ENCODE measurements at regions not wholly inside any gene's neighbourhood (a gene's known extent, or its start where the extent isn't known, plus 50 kb on each side); places are given as distances from the start of the nearest gene placed in this dataset.

GRCh38 chr18:73728657-73729056 lies 419.0 kb downstream of the FBXO15 start:
- Histone ChIP-seq H3K27ac (ENCODE audit: low read depth, low read length) (no peak overlapping the region), H3K4me3 (ENCODE audit: low read depth, low read length) (no peak overlapping the region), H3K27me3 (ENCODE audit: control insufficient read depth, insufficient read depth, low read length) (no peaks in the 10 kb centered on the region), H3K9me3 (ENCODE audit: control insufficient read depth, insufficient read depth, low read length) (no peaks in the 10 kb centered on the region)
- DNase-seq (ENCODE audit: low read depth, low spot score) = no peak
- ChIA-PET POLR2A (no interaction called here), CTCF (interaction anchor here (0.6 kb wide), 1 partner anchor 114 kb away, joined by 3 read pairs; no protein-coding TSS in a partner anchor)
- no peak for TF ChIP-seq CTCF (IDR thresholded peaks at IDR 0.05; ENCODE audit: low read depth, low read length)

GRCh38 chr18:73724958-73725357 lies 422.7 kb downstream of the FBXO15 start:
- Histone ChIP-seq H3K27ac (ENCODE audit: low read depth, low read length) (no peak overlapping the region), H3K4me3 (ENCODE audit: low read depth, low read length) (no peak overlapping the region), H3K9me3 (ENCODE audit: control insufficient read depth, insufficient read depth, low read length) (no peaks in the 10 kb centered on the region), H3K27me3 (ENCODE audit: control insufficient read depth, insufficient read depth, low read length) (no peaks in the 10 kb centered on the region)
- ChIA-PET CTCF (interaction anchor here (1.8 kb wide), 1 partner anchor 117 kb away, joined by 3 read pairs; no protein-coding TSS in a partner anchor), POLR2A (interaction anchor here (0.6 kb wide), 1 partner anchor 306 kb away, joined by 5 read pairs; no protein-coding TSS in a partner anchor)
- DNase-seq (ENCODE audit: low read depth, low spot score) = no peak
- no peak for TF ChIP-seq CTCF (IDR thresholded peaks at IDR 0.05; ENCODE audit: low read depth, low read length)

DNA sequence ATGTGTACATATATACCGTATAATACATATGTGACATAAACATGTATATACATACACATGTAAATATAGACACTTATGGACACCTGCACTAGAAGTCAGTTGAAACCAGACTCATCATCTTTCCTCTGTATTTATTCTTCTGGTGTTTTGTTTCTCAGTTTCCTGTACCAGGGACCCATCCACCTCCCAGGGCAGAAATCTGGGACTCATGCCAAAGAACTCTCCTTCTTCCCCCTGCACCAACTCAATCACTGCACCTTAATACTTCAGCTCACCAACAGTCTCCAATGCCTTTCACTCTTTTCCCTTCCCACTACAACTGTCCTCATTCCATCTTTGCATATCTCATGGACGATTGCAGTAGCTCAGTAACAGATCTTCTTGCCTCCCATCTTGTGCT lies 428.0 kb downstream of the FBXO15 start:
- TF ChIP-seq CTCF (IDR thresholded peaks at IDR 0.05; ENCODE audit: low read depth, low read length) = no peak
- no peaks in the 10 kb centered on the region for H3K27me3 ChIP-seq (ENCODE audit: control insufficient read depth, insufficient read depth, low read length)
- H3K9me3 ChIP-seq (ENCODE audit: control insufficient read depth, insufficient read depth, low read length) = no peaks in the 10 kb centered on the region
- ChIA-PET CTCF (interaction anchor here (1.5 kb wide), 1 partner anchor 123 kb away, joined by 6 read pairs; no protein-coding TSS in a partner anchor), POLR2A (no interaction called here)
- no peak overlapping the region for H3K4me3 ChIP-seq (ENCODE audit: low read depth, low read length)
- H3K27ac ChIP-seq (ENCODE audit: low read depth, low read length) = no peak overlapping the region
- DNase-seq (ENCODE audit: low read depth, low spot score) = no peak

GRCh38 chr18:73717570-73717969 lies 430.1 kb downstream of the FBXO15 start:
- POLR2A ChIA-PET = no interaction called here
- H3K9me3 ChIP-seq (ENCODE audit: control insufficient read depth, insufficient read depth, low read length) = no peaks in the 10 kb centered on the region
- CTCF ChIA-PET = interaction anchor here (0.6 kb wide), 1 partner anchor 127 kb away, joined by 3 read pairs; no protein-coding TSS in a partner anchor

More at GRCh38 chr18:73717570-73717969, 430.1 kb downstream of the FBXO15 start:
- Histone ChIP-seq H3K27me3 (ENCODE audit: control insufficient read depth, insufficient read depth, low read length) (no peaks in the 10 kb centered on the region), H3K27ac (ENCODE audit: low read depth, low read length) (no peak overlapping the region), H3K4me3 (ENCODE audit: low read depth, low read length) (no peak overlapping the region)
- TF ChIP-seq CTCF (IDR thresholded peaks at IDR 0.05; ENCODE audit: low read depth, low read length) = no peak
- DNase-seq (ENCODE audit: low read depth, low spot score) = no peak
